LHCN-M2 (cell line): ENCODE measurements at regions not wholly inside any gene's neighbourhood (a gene's known extent, or its start where the extent isn't known, plus 50 kb on each side); places are given as distances from the start of the nearest gene placed in this dataset.
"Not testable (repeated sequence)": the region's sequence is repeated elsewhere in the genome, so short reads cannot be mapped to it uniquely, and the experiment has no call there.

ENCODE experiments used
- DNase-seq: peaks from one replicate; pipeline ENCODE4 v3.0.0-alpha.2; 2012; ENCODE audit warnings: low read depth

- DNase-seq = not testable (repeated sequence)
These were observed 97.1 kb upstream of the RAB4A start for GRCh38 chr1:229173491-229174476.

- not testable (repeated sequence) for DNase-seq
These were observed 95.6 kb upstream of the RAB4A start for GRCh38 chr1:229175297-229175696.

GRCh38 chr1:229176457-229176856 lies 94.5 kb upstream of the RAB4A start:
- DNase-seq = not testable (repeated sequence)

- no peak for DNase-seq
These were observed 90.8 kb upstream of the RAB4A start for GRCh38 chr1:229180161-229180560.

GRCh38 chr1:229181419-229181818 lies 89.5 kb upstream of the RAB4A start:
- DNase-seq = no peak

- DNase-seq = no peak
These were observed 87.3 kb upstream of the RAB4A start for GRCh38 chr1:229183588-229183987.

GRCh38 chr1:229184066-229184465 lies 86.8 kb upstream of the RAB4A start:
- no peak for DNase-seq

- no peak for DNase-seq
These were observed 84.9 kb upstream of the RAB4A start for GRCh38 chr1:229185963-229186362.

- DNase-seq = no peak
These were observed 84.4 kb upstream of the RAB4A start for GRCh38 chr1:229186373-229187056.

- DNase-seq = no peak
These were observed 80.8 kb upstream of the RAB4A start for GRCh38 chr1:229190057-229190575.

GRCh38 chr1:229191066-229191674 lies 79.7 kb upstream of the RAB4A start:
- peak; percentile 40 for DNase-seq

- DNase-seq = peak; percentile 70
These were observed 78.9 kb upstream of the RAB4A start for GRCh38 chr1:229192031-229192430.

- no peak for DNase-seq
These were observed 78.1 kb upstream of the RAB4A start for GRCh38 chr1:229192853-229193252.

- DNase-seq = no peak
These were observed 76.8 kb upstream of the RAB4A start for GRCh38 chr1:229194096-229194495.

- no peak for DNase-seq
These were observed 75.7 kb upstream of the RAB4A start for GRCh38 chr1:229195246-229195645.

GRCh38 chr1:229196404-229197264 lies 74.3 kb upstream of the RAB4A start:
- peak; percentile 65 for DNase-seq

GRCh38 chr1:229197265-229197585 lies 73.7 kb upstream of the RAB4A start:
- peak; percentile 13 for DNase-seq

- DNase-seq = no peak
These were observed 71.4 kb upstream of the RAB4A start for GRCh38 chr1:229199261-229200243.

- DNase-seq = peak; percentile 72
These were observed 67.7 kb upstream of the RAB4A start for GRCh38 chr1:229203030-229203751.
